Stimulated activated CD4-positive, alpha-beta T cell treated with anti-CD3 and anti-CD28 coated beads, Interleukin-12 subunit alpha, Interleukin-12 subunit beta, amount 100 ng/mL, for 24 hours (primary cell): ENCODE measurements at regions not wholly inside any gene's neighbourhood (a gene's known extent, or its start where the extent isn't known, plus 50 kb on each side); places are given as distances from the start of the nearest gene placed in this dataset.
"Not testable (repeated sequence)": the region's sequence is repeated elsewhere in the genome, so short reads cannot be mapped to it uniquely, and the experiment has no call there.

Experiments
- DNase-seq, 2 experiments: peaks; one replicate each; pipeline ENCODE4 v3.0.0-alpha.2; 2020; ENCODE audit warnings: low read depth in 2 of 2

DNA sequence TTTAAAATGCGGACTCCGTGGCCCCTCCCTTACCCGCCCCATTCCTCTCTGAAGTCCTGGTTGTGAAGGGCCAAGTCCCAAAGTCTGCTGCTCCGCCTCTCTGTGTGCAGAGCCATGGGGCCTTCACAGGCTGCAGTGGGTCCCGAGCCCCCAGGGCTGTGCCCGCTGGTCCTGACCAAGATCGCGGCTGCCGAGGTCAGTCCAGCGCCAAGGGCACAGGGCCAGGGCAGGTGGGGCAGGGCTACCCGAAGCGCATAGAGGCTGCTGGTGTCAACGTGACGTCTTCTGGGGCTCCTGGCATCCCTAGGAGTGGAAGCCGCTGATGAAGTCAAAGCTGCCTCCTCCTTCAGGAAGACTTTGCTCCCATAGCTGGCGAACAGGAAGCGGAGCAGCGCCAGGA is 858.8 kb downstream of the TUBA3C start:
- not testable (repeated sequence) for DNase-seq

DNA sequence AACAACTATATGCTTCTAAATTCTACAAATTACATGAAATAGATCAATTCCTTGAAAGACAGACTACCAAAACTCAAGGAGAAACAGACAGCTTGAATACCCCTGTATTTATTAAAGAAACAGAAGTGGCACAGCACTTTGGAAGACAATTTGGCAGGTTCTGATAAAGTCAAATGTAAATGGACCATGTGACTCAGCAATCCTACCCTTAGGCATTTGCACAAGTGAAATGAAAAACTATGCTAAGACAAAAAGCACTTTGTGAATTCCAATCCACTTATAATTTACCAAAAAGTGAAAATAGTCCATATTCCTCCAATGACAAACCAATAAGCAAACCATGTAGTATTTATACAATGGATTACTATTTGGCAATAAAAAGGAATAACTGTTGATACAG is 862.0 kb downstream of the TUBA3C start:
- DNase-seq: not testable (repeated sequence)

DNA sequence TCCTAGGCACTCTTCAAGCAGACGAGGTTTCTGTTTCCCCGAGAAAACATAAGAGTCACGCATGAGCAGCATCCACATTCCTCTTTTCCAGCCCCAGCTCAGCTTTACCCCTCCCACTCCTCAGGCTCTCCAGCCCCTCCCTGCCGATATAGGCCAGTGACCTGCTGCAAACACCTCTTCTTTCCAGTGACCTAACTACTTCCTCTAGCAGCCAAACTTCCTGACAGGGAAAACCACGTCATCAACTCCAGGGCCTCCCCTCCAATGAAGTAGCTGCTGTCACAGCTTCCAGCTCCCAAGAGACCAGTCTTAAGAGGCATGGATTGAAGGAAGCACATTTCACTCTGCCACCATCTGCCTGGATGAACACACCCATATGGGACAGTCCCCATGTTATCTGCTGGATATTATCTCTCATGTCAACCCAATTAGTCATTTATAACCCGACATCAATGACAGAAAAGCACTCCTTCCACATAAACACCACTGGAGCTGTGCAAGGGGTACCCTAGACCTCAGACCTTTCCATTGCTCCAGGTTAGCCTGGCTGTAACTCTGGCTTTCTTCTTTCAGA is 878.3 kb downstream of the TUBA3C start:
- DNase-seq: not testable (repeated sequence)

DNA sequence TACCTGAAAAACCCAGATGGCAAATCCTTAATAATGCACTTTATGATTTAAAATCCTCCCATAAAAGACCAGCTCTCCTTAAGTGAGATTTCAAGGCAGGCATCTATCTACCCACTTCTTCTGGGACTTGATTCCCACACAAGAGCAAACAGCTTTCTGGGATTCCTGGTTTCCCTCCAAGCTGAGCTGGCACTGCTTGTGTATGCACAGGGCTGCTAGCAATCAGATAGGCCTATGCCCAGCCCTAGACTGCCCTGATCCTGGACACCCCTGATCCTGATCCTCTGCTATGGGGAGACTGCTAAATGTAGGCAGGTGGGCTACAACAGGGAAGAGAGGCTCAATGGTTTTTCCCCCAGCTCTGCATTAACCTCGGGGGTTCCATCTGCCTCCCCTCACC is 880.7 kb downstream of the TUBA3C start:
- DNase-seq: not testable (repeated sequence)

DNA sequence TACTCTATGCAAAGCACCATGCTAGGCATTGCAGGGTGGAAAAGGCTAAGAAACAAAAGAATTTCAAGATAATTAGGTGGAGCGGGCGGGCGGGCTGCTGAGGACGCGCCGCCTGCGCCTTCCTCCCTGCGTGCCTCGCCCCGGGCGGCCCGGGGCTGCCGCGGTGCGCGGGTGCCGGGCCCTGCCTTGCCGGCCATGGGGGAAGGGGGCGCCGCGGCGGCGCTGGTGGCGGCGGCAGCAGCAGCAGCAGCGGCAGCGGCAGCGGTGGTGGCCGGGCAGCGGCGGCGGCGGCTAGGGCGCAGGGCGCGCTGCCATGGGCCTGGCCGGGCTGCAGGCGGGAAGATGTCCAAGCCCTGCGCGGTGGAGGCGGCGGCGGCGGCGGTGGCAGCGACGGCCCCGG is 884.3 kb downstream of the TUBA3C start:
- not testable (repeated sequence) for DNase-seq

DNA sequence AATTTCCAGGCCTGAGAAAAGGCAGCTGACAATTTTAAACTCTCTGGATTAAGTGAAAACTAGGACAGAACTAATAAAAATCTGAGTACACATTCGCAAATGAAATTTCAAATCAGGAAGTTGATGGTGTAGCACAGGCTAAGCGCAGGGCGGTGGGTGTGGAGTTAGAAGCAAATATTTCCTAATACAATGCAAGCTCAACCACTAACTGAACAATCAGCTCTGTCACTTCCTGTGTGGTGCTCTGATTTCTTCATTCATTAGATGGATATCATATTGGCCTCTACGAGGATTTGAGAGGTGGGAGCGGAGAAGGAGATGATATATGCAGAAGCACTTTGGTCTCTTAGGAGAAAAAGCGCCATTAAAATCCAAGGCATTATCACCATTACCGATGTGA is 885.0 kb downstream of the TUBA3C start:
- not testable (repeated sequence) for DNase-seq

DNA sequence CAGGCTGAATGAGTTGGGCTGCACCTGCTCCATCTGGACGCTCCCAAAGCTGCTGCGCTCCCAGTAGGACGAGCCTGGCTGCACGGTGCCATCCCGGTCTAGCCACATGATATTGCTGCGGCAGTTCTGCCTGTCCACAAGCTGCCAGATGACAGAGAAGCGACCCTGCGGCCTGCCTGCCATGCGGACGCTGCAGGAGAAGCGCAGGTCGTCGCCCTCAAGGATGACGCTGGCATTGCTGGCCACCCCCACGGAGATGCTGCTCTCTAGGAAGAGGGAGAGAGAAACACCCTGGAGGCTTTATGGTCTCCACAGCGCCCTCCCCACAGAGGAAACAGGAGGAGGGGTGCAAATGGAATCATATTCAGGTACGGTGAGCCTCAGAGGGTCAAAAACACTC is 887.3 kb downstream of the TUBA3C start:
- not testable (repeated sequence) for DNase-seq

DNA sequence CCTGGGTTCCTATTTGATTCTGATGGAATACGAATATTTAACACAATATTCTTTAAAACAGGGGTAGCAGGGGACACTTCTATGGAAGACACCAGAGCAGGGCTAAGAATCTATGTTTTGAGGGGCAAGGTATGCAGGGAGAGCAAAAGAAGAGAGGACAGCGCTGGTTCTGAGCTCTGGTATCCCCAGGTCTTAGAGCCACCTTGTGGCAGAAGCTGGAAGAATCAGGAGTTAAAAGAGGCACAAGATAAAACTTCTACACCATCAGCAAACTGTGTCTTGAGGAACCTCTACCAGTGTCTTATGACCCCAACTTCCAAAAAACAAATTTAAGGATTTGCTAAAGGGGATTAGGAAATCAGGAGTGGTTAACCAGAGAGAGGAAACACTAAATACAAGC is 894.8 kb downstream of the TUBA3C start:
- not testable (repeated sequence) for DNase-seq

DNA sequence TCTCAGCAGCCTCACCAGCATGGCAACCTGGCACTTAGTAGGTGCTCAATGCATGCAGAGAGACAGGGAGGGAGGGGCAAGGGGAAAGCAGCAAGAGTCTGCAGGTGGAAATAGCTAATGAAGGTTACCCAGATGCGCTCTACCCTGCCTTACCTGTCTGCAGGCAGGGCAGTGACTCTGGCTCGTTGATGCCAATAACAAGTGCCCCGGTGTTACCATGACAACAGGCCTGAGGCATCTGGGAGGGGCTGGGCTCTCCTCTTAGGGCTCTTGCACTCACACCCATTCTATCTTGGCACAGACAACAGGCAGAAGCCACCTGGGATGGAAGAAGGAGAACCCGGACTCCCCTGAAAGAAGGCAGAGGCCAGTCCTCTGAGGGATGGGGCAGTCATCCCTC is 896.0 kb downstream of the TUBA3C start:
- not testable (repeated sequence) for DNase-seq

DNA sequence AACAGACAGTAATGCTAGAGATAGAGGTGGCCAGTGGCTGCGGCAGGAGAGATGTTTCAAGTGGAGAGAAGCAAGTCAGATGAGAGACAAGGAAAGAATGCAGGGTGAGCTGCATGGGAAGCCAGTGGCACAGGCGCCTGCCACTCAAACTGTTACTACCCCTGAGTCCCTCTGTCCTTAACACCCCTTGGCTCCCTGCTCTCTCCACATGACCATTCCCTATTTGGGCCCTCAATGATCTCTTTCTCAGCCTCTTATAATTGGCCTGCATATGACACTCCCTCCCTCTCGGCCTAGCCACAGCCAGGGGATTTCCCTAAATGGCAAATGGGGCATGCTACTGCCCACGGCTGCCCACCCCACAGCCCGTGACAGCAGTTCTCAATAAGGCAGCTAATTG is 897.6 kb downstream of the TUBA3C start:
- DNase-seq: not testable (repeated sequence)

DNA sequence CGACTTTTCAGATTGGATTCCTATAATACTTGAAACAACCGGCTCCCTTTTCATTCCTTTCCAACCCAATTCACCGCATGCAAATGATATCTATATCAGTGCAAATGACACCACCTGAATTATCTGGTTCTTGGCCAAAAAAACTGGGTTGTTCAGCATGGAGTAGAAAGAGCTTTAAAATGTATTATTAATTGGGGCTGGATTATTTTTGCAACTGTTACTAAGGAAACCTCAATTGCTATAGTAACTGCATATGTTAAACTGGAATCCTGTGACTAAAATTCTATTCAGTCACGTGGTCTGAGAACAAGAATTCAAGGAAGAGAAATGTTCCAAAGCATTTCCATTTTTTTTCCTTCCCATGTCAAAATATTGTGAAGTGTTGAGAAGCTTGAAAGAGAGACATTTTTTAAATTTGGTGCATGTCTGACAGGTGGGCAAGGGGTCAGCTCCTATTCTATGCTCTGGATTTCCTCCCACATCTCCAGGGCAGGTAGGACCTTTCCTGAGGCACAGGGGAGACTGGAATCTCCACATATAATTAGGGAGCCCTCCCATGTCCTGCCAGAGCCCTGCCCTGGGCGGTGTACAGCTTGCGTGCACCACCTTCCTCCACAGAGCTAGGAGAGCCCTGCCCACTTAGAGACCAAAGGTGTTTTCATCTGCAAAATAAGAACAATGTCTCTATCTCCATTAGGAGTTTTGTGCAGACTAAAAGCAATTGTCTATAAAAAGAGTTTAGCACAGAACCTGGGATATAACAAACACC is 899.6 kb downstream of the TUBA3C start:
- DNase-seq: not testable (repeated sequence)

DNA sequence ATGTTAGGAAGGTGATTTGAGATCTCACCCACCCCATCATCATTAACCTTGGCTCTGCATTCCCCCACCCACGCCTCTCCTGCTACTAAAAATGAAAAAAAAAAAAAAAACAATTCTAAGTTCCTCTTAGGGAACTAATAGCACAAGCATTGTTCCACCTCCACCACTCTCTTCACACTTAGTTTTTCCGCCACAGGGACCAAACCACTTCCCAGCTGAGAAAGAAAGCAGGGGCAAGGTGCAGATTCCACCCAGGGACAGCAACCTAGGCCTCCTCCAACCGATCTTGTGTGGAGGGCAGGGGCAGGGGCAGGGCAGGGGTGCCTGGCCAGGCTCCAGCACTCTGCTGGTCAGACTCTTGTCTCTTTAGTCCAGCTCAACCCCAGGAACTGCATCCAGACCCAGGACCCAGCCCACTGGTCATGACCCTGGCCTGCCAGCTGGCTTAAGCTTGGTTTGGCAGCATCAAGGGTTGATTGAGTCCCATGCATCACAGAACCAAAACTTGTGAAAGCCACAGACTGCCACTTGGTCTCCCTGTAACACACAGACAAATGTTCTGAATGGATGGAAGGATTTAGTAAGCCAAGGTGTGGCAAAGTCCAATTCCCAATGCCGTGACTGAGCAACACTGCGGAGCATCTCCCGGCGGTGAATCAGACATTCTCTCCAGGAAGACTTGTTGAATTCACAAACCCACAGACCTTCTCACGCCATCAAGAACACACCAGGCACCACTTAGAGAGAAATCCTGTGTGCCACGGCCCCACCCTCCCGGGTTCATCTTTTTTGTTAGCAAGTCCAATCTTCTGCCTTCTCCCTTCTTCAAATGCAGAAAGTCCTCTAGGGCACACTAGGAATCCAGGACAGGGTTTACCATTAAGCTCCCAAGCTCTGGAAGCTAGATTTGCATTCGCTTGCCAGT is 900.5 kb downstream of the TUBA3C start:
- DNase-seq: not testable (repeated sequence)

DNA sequence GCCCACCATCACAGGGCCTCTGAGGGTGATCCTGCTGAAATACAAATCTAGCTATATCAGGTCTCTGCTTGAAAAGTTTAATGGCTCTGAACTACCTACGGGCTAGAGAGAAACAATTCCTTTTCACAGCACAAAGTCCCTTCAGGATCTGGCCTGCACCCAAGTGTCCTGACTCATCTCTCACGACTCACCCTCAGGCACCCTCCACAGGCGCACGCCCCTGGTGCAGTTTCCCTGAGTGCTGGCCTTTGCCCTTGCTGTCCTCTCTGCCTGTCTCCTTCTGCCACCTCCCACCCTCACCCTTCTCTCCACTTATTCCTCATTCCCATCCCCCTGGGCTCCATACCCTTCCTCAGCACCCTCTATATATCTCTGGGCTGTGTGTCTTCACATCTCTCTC is 901.7 kb downstream of the TUBA3C start:
- DNase-seq: not testable (repeated sequence)

DNA sequence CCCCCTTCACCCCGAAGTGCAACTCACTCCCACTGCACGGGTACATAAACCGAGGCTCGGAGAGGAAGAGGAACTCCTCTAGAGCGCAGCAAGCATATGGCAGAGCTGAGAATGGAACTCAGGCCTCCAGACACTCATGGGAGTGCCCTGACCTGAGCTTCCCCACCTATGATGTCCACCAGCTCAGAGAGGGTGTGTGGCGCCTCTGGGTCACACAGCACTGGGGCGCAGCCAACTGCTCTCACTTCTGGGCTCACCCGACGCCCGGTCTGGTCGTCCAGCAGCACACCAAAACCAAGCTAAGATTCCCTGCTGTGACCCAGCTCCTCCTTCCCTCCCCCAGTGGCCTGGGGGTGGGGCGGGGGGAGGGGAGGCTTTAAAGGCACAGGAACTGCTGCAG is 904.3 kb downstream of the TUBA3C start:
- DNase-seq: not testable (repeated sequence)

DNA sequence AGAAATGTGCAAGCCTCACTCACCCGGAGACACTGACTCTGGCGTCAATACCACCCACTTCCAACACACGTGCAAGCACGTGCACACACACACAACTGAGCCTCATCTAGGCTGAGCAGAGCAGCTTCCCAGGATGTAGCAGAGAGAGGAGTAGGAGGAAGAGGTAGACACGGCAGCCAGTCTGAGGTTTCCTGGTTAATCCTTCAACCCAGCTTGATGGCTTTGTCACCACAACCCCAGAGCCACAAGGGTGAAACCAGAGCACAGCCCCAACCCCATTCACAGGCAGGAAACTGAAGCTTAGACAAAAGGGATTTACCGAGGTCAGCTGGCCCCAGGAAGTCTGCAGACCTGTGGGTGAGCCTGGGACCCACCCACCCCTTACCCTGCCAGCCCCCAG is 905.3 kb downstream of the TUBA3C start:
- not testable (repeated sequence) for DNase-seq

DNA sequence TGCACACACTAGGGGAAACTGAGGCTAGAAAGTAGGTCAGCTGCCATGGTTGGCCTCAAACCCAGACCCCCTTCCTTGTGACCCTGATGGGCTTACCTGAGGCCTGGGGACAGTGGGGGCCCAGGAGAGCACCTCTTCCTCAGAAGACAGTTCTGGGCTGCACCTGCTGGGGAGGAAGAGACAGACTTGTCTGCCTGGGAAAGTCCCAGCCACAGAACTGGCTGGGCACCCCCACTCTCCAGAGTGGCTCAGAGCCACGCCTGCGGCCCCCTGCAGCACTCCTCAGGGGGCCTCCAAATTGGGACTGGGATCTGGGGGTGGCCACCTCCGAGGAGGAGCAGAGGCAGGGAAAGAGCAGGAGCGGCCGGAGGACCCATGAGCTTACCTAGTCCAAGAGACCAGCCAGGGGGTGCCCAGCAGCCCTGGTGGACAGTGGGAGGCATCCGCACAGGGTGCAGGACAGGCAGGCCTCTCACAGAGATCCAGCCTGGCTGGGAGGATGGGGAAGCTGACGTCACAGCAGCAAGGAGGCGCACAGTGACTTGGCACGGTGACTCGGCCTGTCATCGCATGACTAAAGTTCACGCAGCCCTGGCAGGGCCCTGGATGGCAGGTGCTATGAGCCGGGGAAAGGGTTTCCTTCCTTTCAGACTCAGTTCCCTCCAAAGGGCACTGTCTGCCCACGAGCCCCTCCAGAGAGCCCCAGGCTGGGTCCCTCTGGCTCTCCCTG is 907.7 kb downstream of the TUBA3C start:
- not testable (repeated sequence) for DNase-seq

DNA sequence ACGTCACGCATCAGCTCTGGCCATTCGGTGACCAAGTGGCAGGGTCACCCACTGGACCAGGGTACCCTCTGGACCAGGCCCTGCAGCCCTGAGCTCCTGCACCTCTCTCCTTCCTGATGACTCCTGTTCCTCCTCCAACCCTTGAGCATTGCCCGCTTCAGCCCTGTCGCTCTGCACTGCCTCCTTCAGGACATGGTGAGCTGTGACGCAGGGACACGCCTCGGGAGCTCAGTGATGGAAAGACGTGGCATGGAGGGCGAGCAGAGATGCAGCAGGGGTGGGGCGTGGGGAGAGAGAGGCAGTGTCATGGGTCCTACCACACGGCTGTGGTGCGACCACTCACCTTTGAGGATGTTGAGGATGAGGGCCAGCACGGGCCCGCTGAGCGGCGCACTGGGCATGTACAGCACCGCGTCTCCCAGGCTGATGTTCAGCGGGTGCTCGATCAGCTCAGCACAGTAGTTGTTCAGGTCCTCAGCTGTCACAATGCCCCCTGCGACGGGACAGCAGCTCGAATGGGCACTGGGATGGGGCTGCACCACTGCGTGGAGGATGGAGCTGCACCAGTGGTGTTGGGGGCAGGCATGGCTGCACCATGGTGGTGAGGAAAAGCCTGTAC is 922.7 kb downstream of the TUBA3C start:
- DNase-seq: not testable (repeated sequence)

DNA sequence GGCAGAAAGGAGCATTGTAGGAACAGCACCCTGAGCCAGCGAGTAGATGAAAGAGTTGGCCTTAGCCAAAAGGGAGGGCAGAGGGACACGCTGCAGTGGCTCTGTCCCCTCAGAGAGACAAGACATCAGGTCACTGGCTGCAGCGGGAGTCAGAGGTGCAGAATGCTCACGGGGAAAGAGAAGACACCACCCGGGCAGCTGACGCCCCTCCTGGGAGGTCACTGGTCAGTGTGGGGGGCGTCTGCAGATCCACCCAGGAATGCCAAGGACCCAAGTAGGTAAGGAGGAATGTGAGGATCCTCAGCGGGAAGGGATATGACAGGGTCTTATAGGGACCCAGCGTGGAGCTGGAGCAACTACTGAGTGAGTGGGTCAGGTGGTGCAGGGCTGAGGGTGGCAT is 923.9 kb downstream of the TUBA3C start:
- DNase-seq: not testable (repeated sequence)

DNA sequence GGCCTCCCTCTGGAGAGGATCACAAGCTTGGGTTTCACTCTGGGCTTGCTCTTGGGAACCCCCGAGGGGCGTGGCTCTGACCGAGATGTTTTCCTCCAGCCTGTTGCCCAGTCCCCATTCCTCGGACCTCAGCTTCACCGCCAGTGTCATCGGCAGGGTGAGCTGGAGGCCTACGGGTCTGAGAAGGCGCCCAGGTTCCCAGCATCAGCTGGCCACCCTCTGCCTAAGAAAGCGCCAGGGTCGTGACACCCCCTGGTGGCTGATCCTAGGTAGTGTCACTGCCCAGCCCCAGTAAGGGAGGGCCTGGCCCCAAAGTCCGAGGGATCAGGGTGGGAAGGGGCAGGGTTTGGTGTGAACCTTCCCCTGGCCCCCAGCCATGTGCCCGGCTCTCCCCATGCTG is 928.8 kb downstream of the TUBA3C start:
- not testable (repeated sequence) for DNase-seq

DNA sequence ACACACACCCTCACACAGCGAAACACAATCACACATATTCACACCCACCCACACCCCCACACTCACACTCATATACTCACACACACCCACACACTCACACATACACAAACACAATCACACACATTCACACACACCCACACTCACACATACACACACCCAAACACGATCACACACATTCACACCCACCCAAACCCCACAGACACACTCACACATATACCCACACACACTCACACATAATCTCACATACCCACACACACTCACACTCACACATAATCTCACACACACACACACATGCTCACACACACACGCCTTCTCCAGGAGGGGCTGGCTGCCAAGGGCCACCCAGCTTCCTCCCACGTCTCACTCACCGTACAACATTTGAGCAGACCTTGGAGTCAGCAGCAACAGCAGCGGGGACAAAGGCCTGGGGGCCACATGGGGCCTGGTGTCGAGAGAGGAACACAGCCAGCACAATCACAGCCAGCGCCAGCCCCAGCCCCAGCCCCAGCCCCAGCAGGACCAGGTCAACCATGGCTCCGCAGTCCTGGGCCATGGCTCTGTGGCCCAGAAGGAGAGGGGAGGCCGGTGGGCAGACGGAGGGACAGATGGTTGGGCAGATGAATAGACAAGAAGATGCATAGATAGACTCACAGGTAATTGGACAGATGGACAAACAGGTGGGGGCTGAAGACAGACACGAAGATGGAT is 932.9 kb downstream of the TUBA3C start:
- not testable (repeated sequence) for DNase-seq
